ENCODE measurements at regions not wholly inside any gene's neighbourhood (a gene's known extent, or its start where the extent isn't known, plus 50 kb on each side); places are given as distances from the start of the nearest gene placed in this dataset.

DNA sequence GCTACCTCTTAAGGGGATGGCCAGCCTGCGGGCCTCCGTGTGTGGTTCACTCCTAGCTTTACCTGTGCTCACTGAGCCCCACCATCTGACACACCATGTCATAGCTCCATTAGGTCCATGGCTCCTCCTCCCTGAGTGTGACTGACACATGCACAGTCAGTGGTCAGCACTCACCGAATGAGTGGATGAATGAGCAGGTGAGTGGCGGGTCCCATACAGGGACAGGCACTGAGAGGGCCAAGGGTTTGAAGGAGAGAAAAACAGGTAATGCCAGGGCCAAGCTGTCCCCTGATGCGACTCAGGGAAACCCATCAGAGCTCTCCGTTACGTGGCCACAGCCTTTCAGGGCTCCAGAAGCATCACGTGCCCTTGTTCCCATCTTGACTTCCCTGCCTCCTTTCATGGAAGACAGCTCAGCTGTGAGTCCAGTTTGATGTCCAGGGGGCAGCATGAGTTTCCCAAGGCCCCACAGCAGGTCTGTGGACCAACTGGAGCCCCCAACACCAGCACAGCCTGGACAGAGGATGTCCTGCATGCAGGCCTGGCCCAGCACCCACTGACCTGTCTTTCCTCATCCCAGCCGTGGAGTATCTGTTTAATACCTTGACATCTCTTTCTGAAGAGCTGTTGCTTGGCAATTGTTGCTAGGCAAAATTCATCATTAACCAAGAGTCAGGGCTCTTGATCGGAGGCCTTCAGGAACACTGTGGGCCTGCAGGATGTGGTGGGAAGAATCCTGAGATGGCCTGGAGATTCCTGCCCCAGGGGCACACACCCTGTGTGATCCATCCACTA lies 84.4 kb downstream of the PLXNA1 start:
- intact Hi-C loops (cut with DNase I): no loop called here
- H3K4me1 ChIP-seq (ENCODE audit: insufficient read depth): no peaks in the 10 kb centered on the region
- H3K4me3 ChIP-seq: no peak overlapping the region
- 91 to 93% (median 92%) methylated on average over 10 of the region's 10 CpGs for WGBS, 3 donors
- no peaks in the 10 kb centered on the region for H3K27me3 ChIP-seq
- H3K27ac ChIP-seq: no peak overlapping the region
- DNase-seq: no peak
- no peaks in the 10 kb centered on the region for H3K9me3 ChIP-seq
- TF ChIP-seq, protein P1, sequence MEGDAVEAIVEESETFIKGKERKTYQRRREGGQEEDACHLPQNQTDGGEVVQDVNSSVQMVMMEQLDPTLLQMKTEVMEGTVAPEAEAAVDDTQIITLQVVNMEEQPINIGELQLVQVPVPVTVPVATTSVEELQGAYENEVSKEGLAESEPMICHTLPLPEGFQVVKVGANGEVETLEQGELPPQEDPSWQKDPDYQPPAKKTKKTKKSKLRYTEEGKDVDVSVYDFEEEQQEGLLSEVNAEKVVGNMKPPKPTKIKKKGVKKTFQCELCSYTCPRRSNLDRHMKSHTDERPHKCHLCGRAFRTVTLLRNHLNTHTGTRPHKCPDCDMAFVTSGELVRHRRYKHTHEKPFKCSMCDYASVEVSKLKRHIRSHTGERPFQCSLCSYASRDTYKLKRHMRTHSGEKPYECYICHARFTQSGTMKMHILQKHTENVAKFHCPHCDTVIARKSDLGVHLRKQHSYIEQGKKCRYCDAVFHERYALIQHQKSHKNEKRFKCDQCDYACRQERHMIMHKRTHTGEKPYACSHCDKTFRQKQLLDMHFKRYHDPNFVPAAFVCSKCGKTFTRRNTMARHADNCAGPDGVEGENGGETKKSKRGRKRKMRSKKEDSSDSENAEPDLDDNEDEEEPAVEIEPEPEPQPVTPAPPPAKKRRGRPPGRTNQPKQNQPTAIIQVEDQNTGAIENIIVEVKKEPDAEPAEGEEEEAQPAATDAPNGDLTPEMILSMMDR (IDR thresholded peaks at IDR 0.05): no peak
- TF ChIP-seq POLR2A (IDR thresholded peaks at IDR 0.05) (no peak), EP300 (IDR thresholded peaks at IDR 0.05) (no peak)
- H3K36me3 ChIP-seq: no peaks in the 10 kb centered on the region

DNA sequence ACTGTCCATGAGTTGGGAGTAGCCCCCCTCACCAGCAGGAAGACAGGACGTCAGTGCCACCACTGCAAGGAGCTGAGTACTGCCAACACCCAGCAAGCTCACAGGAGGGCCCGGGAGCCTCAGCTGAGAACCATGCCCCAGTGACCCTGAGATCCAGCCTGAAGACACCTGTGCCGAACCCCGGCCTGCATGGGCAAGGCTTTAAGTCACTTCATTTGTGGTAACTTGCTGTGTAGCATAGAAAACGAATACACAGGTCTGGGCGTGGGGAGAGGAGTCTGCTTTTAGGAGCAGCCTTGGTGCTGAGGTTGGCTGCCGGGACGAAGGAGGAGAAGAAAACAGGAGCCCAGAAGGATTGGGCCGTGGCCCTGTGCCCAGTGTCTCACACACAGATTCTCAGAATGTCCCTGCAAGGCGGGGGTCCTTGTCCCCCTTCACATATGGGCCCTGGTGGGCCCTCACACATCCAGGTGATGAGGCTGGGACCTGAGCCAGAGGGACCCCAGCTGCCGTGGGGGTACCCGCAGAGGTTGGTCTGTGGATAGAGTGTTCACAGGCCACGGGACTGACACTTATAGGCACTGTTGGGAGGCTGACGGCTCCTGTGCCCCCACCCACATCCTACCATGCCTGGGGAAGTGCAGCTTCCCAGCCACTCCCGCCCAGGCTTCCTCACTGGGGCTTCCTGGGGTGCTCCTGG lies 85.3 kb downstream of the PLXNA1 start:
- no peak overlapping the region for H3K27ac ChIP-seq
- no peak for DNase-seq
- TF ChIP-seq EP300 (IDR thresholded peaks at IDR 0.05) (no peak), POLR2A (IDR thresholded peaks at IDR 0.05) (no peak)
- TF ChIP-seq, protein P1 (IDR thresholded peaks at IDR 0.05): no peak
- H3K4me3 ChIP-seq: no peak overlapping the region
- no peaks in the 10 kb centered on the region for H3K36me3 ChIP-seq
- no peaks in the 10 kb centered on the region for H3K4me1 ChIP-seq (ENCODE audit: insufficient read depth)
- H3K27me3 ChIP-seq: no peaks in the 10 kb centered on the region
- no peaks in the 10 kb centered on the region for H3K9me3 ChIP-seq
- intact Hi-C loops (cut with DNase I): no loop called here
- 84 to 87% (median 85%) methylated on average over 15 of the region's 15 CpGs for WGBS, 3 donors

DNA sequence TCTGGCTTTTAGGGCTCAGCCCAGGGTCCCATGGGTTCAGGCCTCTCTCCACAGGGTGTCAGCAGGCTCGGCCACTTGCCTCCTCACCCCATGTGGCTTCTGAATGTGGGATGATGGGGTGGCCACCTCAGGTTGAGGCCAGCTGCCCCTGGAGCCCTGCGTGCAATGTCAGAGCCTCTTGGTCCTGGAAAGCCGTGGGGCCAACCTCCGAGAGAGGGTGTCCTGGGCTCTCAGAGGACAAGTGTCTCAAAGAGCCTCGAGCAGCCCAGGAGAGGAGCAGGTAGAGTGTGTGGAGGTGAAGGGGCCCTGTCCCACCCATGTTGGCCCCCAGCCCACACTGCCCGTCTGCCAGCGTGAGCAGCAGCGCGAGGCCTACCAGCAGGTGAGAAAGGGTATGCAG lies 86.0 kb downstream of the PLXNA1 start:
- intact Hi-C loops (cut with DNase I): no loop called here
- WGBS, 3 donors: 78 to 87% (median 83%) methylated on average over 9 of the region's 9 CpGs
- Histone ChIP-seq H3K9me3 (no peaks in the 10 kb centered on the region), H3K27me3 (no peaks in the 10 kb centered on the region), H3K36me3 (no peaks in the 10 kb centered on the region), H3K4me1 (ENCODE audit: insufficient read depth) (no peaks in the 10 kb centered on the region), H3K27ac (no peak overlapping the region), H3K4me3 (no peak overlapping the region)
- no peak for TF ChIP-seq EP300 (IDR thresholded peaks at IDR 0.05)
- no peak for DNase-seq

DNA sequence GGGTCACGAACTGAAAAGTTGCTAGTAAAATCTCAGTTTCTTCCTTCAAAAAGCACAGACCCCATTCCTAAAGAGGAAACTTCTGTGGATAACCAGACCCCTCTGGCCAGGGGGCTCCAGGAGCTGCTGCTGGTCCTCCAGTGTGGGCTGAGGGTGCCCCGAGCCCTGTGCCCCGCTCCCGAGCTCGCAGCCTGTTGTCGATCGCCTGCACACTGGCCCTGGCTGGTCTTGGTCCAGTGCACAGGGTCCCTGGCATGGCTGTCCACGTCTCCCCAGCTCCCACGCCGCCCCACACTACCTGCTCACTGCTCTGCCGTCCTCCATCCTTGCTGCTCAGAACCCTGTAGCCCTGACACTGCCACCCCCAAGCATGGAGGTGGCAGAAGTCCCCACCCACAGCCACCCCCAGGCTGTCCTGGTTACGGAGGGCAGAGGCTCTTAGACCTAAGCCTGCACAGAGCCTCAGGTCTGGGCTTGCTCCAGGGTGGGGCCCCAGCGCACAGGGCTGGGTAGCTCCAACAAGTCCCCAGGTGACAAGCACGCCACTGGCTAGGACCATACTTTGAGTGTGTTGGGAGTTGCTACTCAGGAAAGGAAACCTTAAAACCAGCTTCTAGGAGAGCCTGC lies 87.0 kb downstream of the PLXNA1 start:
- Histone ChIP-seq H3K27ac (no peak overlapping the region), H3K4me1 (ENCODE audit: insufficient read depth) (no peaks in the 10 kb centered on the region), H3K27me3 (no peaks in the 10 kb centered on the region), H3K9me3 (no peaks in the 10 kb centered on the region), H3K4me3 (no peak overlapping the region), H3K36me3 (no peaks in the 10 kb centered on the region)
- 83 to 90% (median 83%) methylated on average over 14 of the region's 14 CpGs for WGBS, 3 donors
- DNase-seq: peak in 1 of 5 donors; percentile 8
- no peak for TF ChIP-seq POLR2A (IDR thresholded peaks at IDR 0.05)
- TF ChIP-seq, protein P1 (IDR thresholded peaks at IDR 0.05): no peak
- no peak for TF ChIP-seq EP300 (IDR thresholded peaks at IDR 0.05)
- intact Hi-C loops (cut with DNase I): no loop called here

Measured in ovary (tissue), 7 donors.